Transverse colon (tissue), 4 donors: ENCODE measurements at regions not wholly inside any gene's neighbourhood (a gene's known extent, or its start where the extent isn't known, plus 50 kb on each side); places are given as distances from the start of the nearest gene placed in this dataset.

Experiments used
- DNase-seq: peaks from one replicate; pipeline ENCODE4 v3.0.0-alpha.2; 2019
- H3K27ac ChIP-seq, 4 donors: fragments of 200-600 bp; sonication (generic); 2 replicates each; pipeline ENCODE4 v1.5.1; 2016 to 2018; ENCODE audit warnings: inconsistent platforms in 4 of 4
- H3K27me3 ChIP-seq: fragments of 200-600 bp; sonication (generic); 2 replicates; pipeline ENCODE4 v1.5.1; 2017; ENCODE audit warnings: inconsistent platforms
- H3K36me3 ChIP-seq, 4 donors: fragments of 200-600 bp; sonication (generic); 2 replicates each; pipeline ENCODE4 v1.5.1; 2017 to 2019; ENCODE audit warnings: inconsistent platforms in 4 of 4
- H3K4me1 ChIP-seq, 4 donors: fragments of 200-600 bp; sonication (generic); 2 replicates each; pipeline ENCODE4 v1.5.1; 2017 to 2020; ENCODE audit warnings: inconsistent platforms in 4 of 4
- H3K4me3 ChIP-seq, 4 donors: fragments of 200-600 bp; sonication (generic); 1 replicate in 1 of 4; 2 replicates in 3 of 4; pipeline versions ENCODE4 v1.5.1 to v1.6.1; 2017 to 2019; ENCODE audit warnings: inconsistent platforms in 4 of 4
- H3K9me3 ChIP-seq, 2 donors: fragments of 200-600 bp; sonication (generic); 2 replicates each; pipeline ENCODE4 v1.5.1; 2017 to 2019; ENCODE audit warnings: inconsistent platforms in 2 of 2
- EP300 ChIP-seq: sonication (generic); formaldehyde crosslinking; IDR thresholded peaks from one replicate; pipeline ENCODE4 v1.6.1; 2017; ENCODE audit warnings: antibody characterized with exemption, low read depth
- POLR2A ChIP-seq: fragments of 450-650 bp; IDR thresholded peaks from one replicate; pipeline ENCODE4 v1.6.1; 2016; ENCODE audit warnings: antibody characterized with exemption, mild to moderate bottlenecking, moderate library complexity
- POLR2AphosphoS5 ChIP-seq, 3 donors: sonication (generic); formaldehyde crosslinking; IDR thresholded peaks; one replicate each; pipeline ENCODE4 v1.6.1; 2016; ENCODE audit warnings: antibody characterized with exemption in 3 of 3
- WGBS, 2 donors: methylation state at CpG; one replicate each; pipeline ENCODE4 v1.1.5; 2018; ENCODE audit warnings: low coverage in 1 of 2; 5-methylcytosine and 5-hydroxymethylcytosine counted together
- in situ Hi-C, 4 donors: fragments of 200-750 bp; cut with MboI; loops; one replicate each; pipeline versions ENCODE4 v1.15.0 to v1.15.1; 2017; ENCODE audit warnings: low sequenced_read_pairs in 3 of 4, low pct_ligation_motif_present in 1 of 4, low pct_unique_long_range_greater_than_20kb in 1 of 4
- intact Hi-C: fragments of 100-400 bp; cut with DNase I; formaldehyde crosslinking; loops from one replicate; pipeline ENCODE4 v1.15.1; 2023; ENCODE audit warnings: low total_unique reads
- TF ChIP-seq, protein P1 (sequence below), 5 experiments: fragments of 200-600 bp in 3 of 5; fragments of 450-650 bp in 2 of 5; sonication (generic) in 3 of 5; IDR thresholded peaks; 1 replicate in 2 of 5; 2 replicates in 3 of 5; pipeline ENCODE4 v1.5.1; 2016 to 2017; ENCODE audit warnings: antibody characterized with exemption in 5 of 5, inconsistent platforms in 3 of 5, mild to moderate bottlenecking in 2 of 5, moderate library complexity in 1 of 5

DNA sequence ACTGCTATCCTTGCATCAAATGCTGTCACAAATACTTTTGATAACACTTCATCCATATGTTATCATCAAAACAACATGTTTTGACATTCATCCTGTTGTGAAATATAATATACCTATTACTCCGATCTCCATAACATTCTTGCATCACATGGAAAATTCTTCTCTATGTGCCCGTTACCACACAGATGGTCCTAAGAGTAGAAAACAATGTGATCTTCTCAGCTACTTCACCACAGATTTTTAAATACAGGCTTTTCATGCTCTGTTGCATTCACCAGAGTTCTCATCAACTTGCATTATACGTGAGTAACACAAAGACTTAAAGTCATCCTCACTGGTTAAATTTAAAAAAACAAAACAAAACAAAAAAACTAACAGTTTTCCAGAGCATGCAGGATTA, 1603.3 kb upstream of the ZEB2 start:
- Histone ChIP-seq H3K4me3 (no peak overlapping the region), H3K9me3 (no peaks in the 10 kb centered on the region)
- 81 to 93% methylated on average over 3 of the region's 3 CpGs for whole genome bisulfite sequencing, 2 donors

GRCh38 chr2:146119586-146119985, 1599.7 kb upstream of the ZEB2 start:
- in situ Hi-C loops = no loop called here
- Histone ChIP-seq H3K9me3 (no peaks in the 10 kb centered on the region), H3K36me3 (no peaks in the 10 kb centered on the region), H3K27ac (no peak overlapping the region), H3K4me1 (no peaks in the 10 kb centered on the region), H3K27me3 (no peaks in the 10 kb centered on the region), H3K4me3 (no peak overlapping the region)
- intact Hi-C loops = no loop called here
- no peak for TF ChIP-seq EP300
- TF ChIP-seq POLR2AphosphoS5 (IDR thresholded peaks at IDR 0.05) = no peak
- TF ChIP-seq, protein P1, sequence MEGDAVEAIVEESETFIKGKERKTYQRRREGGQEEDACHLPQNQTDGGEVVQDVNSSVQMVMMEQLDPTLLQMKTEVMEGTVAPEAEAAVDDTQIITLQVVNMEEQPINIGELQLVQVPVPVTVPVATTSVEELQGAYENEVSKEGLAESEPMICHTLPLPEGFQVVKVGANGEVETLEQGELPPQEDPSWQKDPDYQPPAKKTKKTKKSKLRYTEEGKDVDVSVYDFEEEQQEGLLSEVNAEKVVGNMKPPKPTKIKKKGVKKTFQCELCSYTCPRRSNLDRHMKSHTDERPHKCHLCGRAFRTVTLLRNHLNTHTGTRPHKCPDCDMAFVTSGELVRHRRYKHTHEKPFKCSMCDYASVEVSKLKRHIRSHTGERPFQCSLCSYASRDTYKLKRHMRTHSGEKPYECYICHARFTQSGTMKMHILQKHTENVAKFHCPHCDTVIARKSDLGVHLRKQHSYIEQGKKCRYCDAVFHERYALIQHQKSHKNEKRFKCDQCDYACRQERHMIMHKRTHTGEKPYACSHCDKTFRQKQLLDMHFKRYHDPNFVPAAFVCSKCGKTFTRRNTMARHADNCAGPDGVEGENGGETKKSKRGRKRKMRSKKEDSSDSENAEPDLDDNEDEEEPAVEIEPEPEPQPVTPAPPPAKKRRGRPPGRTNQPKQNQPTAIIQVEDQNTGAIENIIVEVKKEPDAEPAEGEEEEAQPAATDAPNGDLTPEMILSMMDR (IDR thresholded peaks at IDR 0.05) = no peak
- no peak for TF ChIP-seq POLR2A
- no peak for DNase-seq
- 75 to 89% methylated on average over 3 of the region's 3 CpGs for WGBS, 2 donors

More for the DNA sequence above, 1603.3 kb upstream of the ZEB2 start:
- in situ Hi-C loops = no loop called here
- no peaks in the 10 kb centered on the region for H3K4me1 ChIP-seq
- DNase-seq = no peak
- H3K27me3 ChIP-seq = no peaks in the 10 kb centered on the region
- no peak overlapping the region for H3K27ac ChIP-seq
- intact Hi-C loops = no loop called here
- no peaks in the 10 kb centered on the region for H3K36me3 ChIP-seq
- TF ChIP-seq POLR2A (no peak), POLR2AphosphoS5 (IDR thresholded peaks at IDR 0.05) (no peak), EP300 (no peak)
- TF ChIP-seq, protein P1 (IDR thresholded peaks at IDR 0.05) = no peak

GRCh38 chr2:146108993-146109392, 1589.1 kb upstream of the ZEB2 start:
- in situ Hi-C loops = no loop called here

GRCh38 chr2:146094185-146094584, 1574.3 kb upstream of the ZEB2 start:
- WGBS, 2 donors = 50 to 77% methylated on average over 1 to 3 of the region's 3 CpGs
- no peak for DNase-seq
- no peak overlapping the region for H3K27ac ChIP-seq
- TF ChIP-seq POLR2A (no peak), POLR2AphosphoS5 (IDR thresholded peaks at IDR 0.05) (no peak)
- TF ChIP-seq, protein P1 (IDR thresholded peaks at IDR 0.05) = no peak
- peaks cover 13 to 16% of the 10 kb centered on the region in 2 donors for H3K9me3 ChIP-seq
- in situ Hi-C loops (no loop called here), intact Hi-C loops (no loop called here)
- H3K27me3 ChIP-seq = no peaks in the 10 kb centered on the region
- no peaks in the 10 kb centered on the region for H3K36me3 ChIP-seq
- no peak overlapping the region for H3K4me3 ChIP-seq
- no peaks in the 10 kb centered on the region for H3K4me1 ChIP-seq

More at GRCh38 chr2:146108993-146109392, 1589.1 kb upstream of the ZEB2 start:
- Histone ChIP-seq H3K4me1 (no peaks in the 10 kb centered on the region), H3K9me3 (no peaks in the 10 kb centered on the region), H3K4me3 (no peak overlapping the region), H3K36me3 (no peaks in the 10 kb centered on the region), H3K27ac (no peak overlapping the region), H3K27me3 (no peaks in the 10 kb centered on the region)
- intact Hi-C loops = no loop called here
- TF ChIP-seq POLR2A (no peak), POLR2AphosphoS5 (IDR thresholded peaks at IDR 0.05) (no peak), EP300 (no peak)
- TF ChIP-seq, protein P1 (IDR thresholded peaks at IDR 0.05) = no peak
- DNase-seq = no peak
- WGBS, 2 donors = 67% methylated on average over 3 of the region's 3 CpGs; no CpG with 5 or more reads in 1 of the 2 donors
